HEK293 (cell line): ENCODE measurements at regions not wholly inside any gene's neighbourhood (a gene's known extent, or its start where the extent isn't known, plus 50 kb on each side); places are given as distances from the start of the nearest gene placed in this dataset.

Experiments
- SP2 ChIP-seq: fragments of 450-650 bp; formaldehyde crosslinking; IDR thresholded peaks from 2 replicates; pipeline ENCODE4 v1.5.1; 2016; ENCODE audit warnings: missing biosample characterization, missing genetic modification characterization
- ZNF148 ChIP-seq: fragments of 450-650 bp; formaldehyde crosslinking; IDR thresholded peaks from 2 replicates; pipeline ENCODE4 v1.5.0; 2017; ENCODE audit warnings: missing biosample characterization, missing genetic modification characterization, borderline replicate concordance
- ZNF24 ChIP-seq: fragments of 450-650 bp; formaldehyde crosslinking; IDR thresholded peaks from 2 replicates; pipeline ENCODE4 v1.5.1; 2016; ENCODE audit warnings: missing biosample characterization, missing genetic modification characterization
- ZNF521 ChIP-seq: fragments of 450-650 bp; formaldehyde crosslinking; IDR thresholded peaks from 2 replicates; pipeline ENCODE4 v1.5.1; 2017; ENCODE audit warnings: missing biosample characterization, mild to moderate bottlenecking, missing genetic modification characterization

DNA sequence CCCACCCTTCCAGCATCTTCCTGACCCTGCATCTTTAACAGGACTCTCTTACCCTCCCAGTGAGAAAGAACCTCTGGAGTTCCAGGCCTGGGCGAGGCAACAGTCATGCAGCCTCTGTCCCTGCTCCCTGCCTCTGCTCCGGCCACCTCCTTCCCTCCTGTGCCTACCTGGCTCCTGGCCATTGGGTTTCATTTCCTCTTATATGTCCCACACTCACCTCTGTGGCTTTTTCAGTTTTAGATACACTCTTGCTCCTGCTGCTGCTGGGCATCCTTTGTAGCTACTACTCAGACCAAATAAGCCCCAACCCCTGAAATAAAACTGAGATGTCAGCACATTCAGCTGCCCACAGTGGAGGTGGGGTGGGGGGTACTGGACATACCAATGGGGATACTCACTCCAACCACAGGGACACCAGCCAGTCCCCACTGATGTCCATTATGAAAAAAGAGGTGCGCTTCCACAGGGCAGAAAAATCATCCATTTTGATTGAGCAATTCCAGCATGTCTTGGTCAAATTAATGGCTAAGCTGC, 99.1 kb upstream of the NRXN3 start:
- TF ChIP-seq ZNF24 (no peak), ZNF148 (tag by site-specific recombination) (no peak), ZNF521 (tag by site-specific recombination) (no peak), SP2 (tag by site-specific recombination) (no peak)
